Testis (tissue), 2 donors: ENCODE measurements at regions not wholly inside any gene's neighbourhood (a gene's known extent, or its start where the extent isn't known, plus 50 kb on each side); places are given as distances from the start of the nearest gene placed in this dataset.

Experiments used
- DNase-seq: peaks from one replicate; pipeline ENCODE4 v3.0.0-alpha.2; 2019
- H3K27ac ChIP-seq, 2 donors: fragments of 200-600 bp; sonication (generic); one replicate each; pipeline ENCODE4 v1.5.1; 2019
- H3K27me3 ChIP-seq: fragments of 200-600 bp; sonication (generic); one replicate; pipeline ENCODE4 v1.5.1; 2019
- H3K36me3 ChIP-seq: fragments of 200-600 bp; sonication (generic); one replicate; pipeline ENCODE4 v1.5.1; 2017; ENCODE audit warnings: low read depth; ENCODE audit errors: missing control alignments
- H3K4me1 ChIP-seq: fragments of 200-600 bp; sonication (generic); one replicate; pipeline ENCODE4 v1.5.1; 2019
- H3K4me3 ChIP-seq, 2 donors: fragments of 200-600 bp; sonication (generic); one replicate each; pipeline ENCODE4 v1.5.1; 2017 to 2019
- H3K9me3 ChIP-seq: fragments of 200-600 bp; sonication (generic); one replicate; pipeline ENCODE4 v1.5.1; 2017
- CTCF ChIP-seq, 3 experiments: fragments of 450-650 bp in 2 of 3; fragments of 200-600 bp in 1 of 3; sonication (generic) in 1 of 3; IDR thresholded peaks; one replicate each; pipeline ENCODE4 v1.5.1; 2016 to 2019; ENCODE audit warnings: antibody characterized with exemption in 3 of 3, mild to moderate bottlenecking in 2 of 3, moderate library complexity in 1 of 3
- POLR2A ChIP-seq: fragments of 450-650 bp; IDR thresholded peaks from one replicate; pipeline ENCODE4 v1.6.1; 2017; ENCODE audit warnings: antibody characterized with exemption, mild to moderate bottlenecking, moderate library complexity
- WGBS, 2 donors: methylation state at CpG; one replicate each; pipeline ENCODE4 v1.1.5; 2018; 5-methylcytosine and 5-hydroxymethylcytosine counted together
- intact Hi-C: fragments of 100-400 bp; cut with DNase I; formaldehyde crosslinking; loops from one replicate; pipeline ENCODE4 v1.15.1; 2023; ENCODE audit warnings: low total_unique reads

- no peak overlapping the region for H3K27ac ChIP-seq
- TF ChIP-seq CTCF (IDR thresholded peaks at IDR 0.05) (no peak), POLR2A (no peak)
Measured at GRCh38 chr10:44589944-44590449, 205.1 kb upstream of the CXCL12 start.

GRCh38 chr10:44591911-44592310, 207.0 kb upstream of the CXCL12 start:
- TF ChIP-seq POLR2A (no peak), CTCF (IDR thresholded peaks at IDR 0.05) (no peak)
- Histone ChIP-seq H3K4me1 (no peaks in the 10 kb centered on the region), H3K27ac (no peak overlapping the region), H3K27me3 (no peaks in the 10 kb centered on the region), H3K36me3 (no peaks in the 10 kb centered on the region), H3K4me3 (no peak overlapping the region), H3K9me3 (no peaks in the 10 kb centered on the region)
- intact Hi-C loops = no loop called here
- DNase-seq = no peak
- 38 to 45% methylated on average over 1 of the region's 1 CpG for WGBS, 2 donors

More at GRCh38 chr10:44589944-44590449, 205.1 kb upstream of the CXCL12 start:
- no peaks in the 10 kb centered on the region for H3K4me1 ChIP-seq
- no peak overlapping the region for H3K4me3 ChIP-seq
- no peaks in the 10 kb centered on the region for H3K36me3 ChIP-seq
- DNase-seq = no peak
- H3K27me3 ChIP-seq = no peaks in the 10 kb centered on the region
- WGBS, 2 donors = 87 to 92% methylated on average over 5 of the region's 5 CpGs
- intact Hi-C loops = no loop called here
- no peaks in the 10 kb centered on the region for H3K9me3 ChIP-seq

GRCh38 chr10:44593952-44594351, 209.1 kb upstream of the CXCL12 start:
- Histone ChIP-seq H3K27me3 (no peaks in the 10 kb centered on the region), H3K9me3 (no peaks in the 10 kb centered on the region), H3K27ac (no peak overlapping the region), H3K36me3 (no peaks in the 10 kb centered on the region), H3K4me1 (no peaks in the 10 kb centered on the region), H3K4me3 (no peak overlapping the region)
- 79 to 80% methylated on average over 7 of the region's 7 CpGs for WGBS, 2 donors
- no peak for DNase-seq
- no peak for TF ChIP-seq POLR2A
- no peak for TF ChIP-seq CTCF (IDR thresholded peaks at IDR 0.05)
- intact Hi-C loops = no loop called here

- Histone ChIP-seq H3K4me1 (no peaks in the 10 kb centered on the region), H3K9me3 (no peaks in the 10 kb centered on the region), H3K27me3 (no peaks in the 10 kb centered on the region), H3K4me3 (no peak overlapping the region), H3K27ac (no peak overlapping the region), H3K36me3 (no peaks in the 10 kb centered on the region)
- no peak for DNase-seq
- intact Hi-C loops = no loop called here
- no peak for TF ChIP-seq POLR2A
- no peak for TF ChIP-seq CTCF (IDR thresholded peaks at IDR 0.05)
- WGBS, 2 donors = 86 to 94% methylated on average over 1 of the region's 1 CpG
Measured at GRCh38 chr10:44607116-44607515, 222.2 kb upstream of the CXCL12 start.

GRCh38 chr10:44618910-44619309, 234.0 kb upstream of the CXCL12 start:
- no peaks in the 10 kb centered on the region for H3K9me3 ChIP-seq
- 58 to 66% methylated on average over 3 of the region's 3 CpGs for WGBS, 2 donors
- TF ChIP-seq POLR2A = no peak
- TF ChIP-seq CTCF (IDR thresholded peaks at IDR 0.05) = no peak
- no peak overlapping the region for H3K27ac ChIP-seq
- no peak for DNase-seq
- H3K36me3 ChIP-seq = no peaks in the 10 kb centered on the region
- intact Hi-C loops = no loop called here
- H3K27me3 ChIP-seq = no peaks in the 10 kb centered on the region
- no peak overlapping the region for H3K4me3 ChIP-seq
- no peaks in the 10 kb centered on the region for H3K4me1 ChIP-seq
